Fibroblast of the conjunctiva (primary cell): ENCODE measurements at regions not wholly inside any gene's neighbourhood (a gene's known extent, or its start where the extent isn't known, plus 50 kb on each side); places are given as distances from the start of the nearest gene placed in this dataset.

Experiments
- DNase-seq: peaks from one replicate; pipeline ENCODE4 v3.0.0-alpha.2; 2010; ENCODE audit warnings: low read depth

GRCh38 chr5:164392531-164392930, 887.1 kb downstream of the MAT2B start:
- no peak for DNase-seq

- DNase-seq = no peak
Observed at GRCh38 chr5:164394686-164395194, 889.3 kb downstream of the MAT2B start.

GRCh38 chr5:164412531-164412930, 907.1 kb downstream of the MAT2B start:
- no peak for DNase-seq

DNA sequence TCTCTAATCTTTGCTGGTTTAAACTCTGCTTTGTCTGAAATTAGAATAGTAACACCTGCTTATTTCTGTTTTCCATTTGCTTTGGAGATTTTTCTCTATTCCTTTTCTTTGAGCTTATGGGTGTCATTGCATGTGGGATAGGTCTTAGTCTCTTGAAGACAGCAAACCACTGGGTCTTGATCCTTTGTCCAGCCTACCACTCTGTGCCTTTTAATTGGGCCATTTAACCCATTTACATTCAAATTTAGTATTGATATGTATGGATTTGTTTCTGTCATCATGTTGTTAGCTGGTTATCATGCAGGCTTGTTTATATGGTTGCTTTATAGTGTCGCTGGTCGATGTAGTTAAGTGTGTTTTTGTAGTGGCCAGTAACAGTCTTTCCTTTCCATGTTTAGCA, 914.7 kb downstream of the MAT2B start:
- no peak for DNase-seq

DNA sequence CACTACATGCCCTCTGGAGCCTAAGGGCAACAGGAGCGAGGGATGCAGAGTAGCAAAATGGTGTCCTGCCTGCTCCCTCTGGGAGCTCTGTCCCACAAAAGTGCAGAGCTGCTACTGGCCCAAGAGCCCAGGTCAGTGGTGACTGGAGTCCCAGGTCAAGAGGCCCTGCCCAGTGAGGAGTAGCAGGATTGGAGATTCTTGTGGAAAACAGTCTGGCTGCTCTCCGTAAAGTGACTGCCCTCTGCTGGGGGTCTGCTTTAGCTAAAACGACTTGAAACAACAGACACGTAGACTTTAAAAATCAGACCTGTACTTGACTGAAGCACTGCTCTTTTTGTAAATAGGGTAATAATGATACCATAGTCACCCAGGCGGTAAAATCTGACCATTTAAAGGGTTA, 917.0 kb downstream of the MAT2B start:
- DNase-seq = peak; percentile 18

GRCh38 chr5:164431634-164432304, 926.4 kb downstream of the MAT2B start:
- DNase-seq = no peak

- DNase-seq = no peak
Observed at GRCh38 chr5:164433106-164433870, 927.9 kb downstream of the MAT2B start.

DNA sequence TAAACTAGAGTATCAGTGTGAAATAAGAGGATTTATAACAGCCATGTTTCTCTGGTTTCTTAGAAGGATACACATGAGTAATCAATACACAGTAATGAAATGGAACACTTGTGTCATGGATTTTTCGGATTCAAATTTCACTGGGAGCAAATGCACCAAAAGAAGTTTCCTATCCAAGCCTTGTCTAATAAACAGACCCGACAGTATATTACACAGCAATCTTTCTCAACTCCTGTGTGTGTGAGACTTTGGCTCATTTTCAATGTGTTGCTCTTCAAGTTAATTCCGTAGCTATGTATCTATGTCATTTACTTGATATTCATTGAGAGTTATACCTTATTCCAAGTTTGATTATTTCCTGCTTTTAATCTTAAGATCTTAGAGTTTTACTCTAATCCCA, 930.2 kb downstream of the MAT2B start:
- DNase-seq = no peak

DNA sequence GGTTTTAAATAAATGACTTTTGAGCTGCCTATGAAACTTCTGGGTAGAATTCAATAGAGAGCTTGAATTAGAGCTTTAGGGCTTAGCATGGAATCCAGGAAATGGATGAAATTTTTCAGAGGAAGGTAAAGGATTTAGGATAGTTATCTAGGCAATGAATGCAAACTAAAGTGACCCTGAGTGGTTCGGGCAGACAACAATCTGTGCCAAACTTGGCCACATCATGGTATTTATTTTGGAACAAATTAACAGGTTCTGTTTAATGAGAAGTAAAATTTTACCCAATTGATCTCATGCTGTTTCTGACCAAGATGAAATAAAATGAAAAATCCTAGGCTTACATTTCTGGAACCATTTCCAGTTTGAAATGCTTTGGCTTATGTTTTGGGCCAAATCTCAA, 934.4 kb downstream of the MAT2B start:
- DNase-seq = no peak

- no peak for DNase-seq
Observed at GRCh38 chr5:164449460-164449859, 944.0 kb downstream of the MAT2B start.

DNA sequence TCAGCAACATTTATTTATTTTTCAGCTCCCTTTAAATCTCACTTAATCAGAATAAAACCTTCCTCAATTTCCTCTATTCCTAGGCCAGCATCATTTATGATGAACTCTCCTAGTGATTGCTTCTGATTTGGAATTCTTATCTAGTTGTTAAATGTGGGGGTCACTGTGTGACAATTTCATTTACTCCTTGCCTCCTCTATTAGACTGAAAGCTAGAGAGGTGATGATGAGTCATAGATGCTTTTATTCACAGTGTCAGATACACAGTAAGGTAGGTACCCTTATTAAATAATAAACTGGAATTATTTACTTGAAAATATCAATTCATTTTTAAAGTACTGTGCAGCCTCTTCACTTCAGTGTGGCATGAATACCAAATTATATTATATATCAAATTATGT, 960.6 kb downstream of the MAT2B start:
- no peak for DNase-seq

DNA sequence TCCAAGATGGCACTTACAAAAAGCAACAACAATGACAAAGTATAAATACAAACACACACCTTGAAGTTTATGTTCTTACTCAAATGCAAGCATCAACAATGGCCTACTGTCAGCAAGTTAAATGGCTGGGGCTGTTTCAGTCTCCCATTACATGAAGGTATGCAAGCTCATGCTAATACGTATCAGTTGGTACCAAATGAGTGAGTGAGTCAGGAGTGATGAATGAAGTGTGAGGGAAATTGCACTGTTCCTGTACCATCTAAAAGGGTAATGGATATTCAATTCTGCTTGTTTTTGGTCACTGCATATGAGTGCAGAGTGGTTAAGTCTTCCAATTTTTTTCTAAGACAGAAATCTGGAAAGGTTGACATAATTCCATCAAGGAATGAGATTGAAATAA, 964.9 kb downstream of the MAT2B start:
- DNase-seq = no peak

- DNase-seq = no peak
Observed at GRCh38 chr5:164472165-164472564, 966.7 kb downstream of the MAT2B start.

GRCh38 chr5:164475339-164475977, 970.0 kb downstream of the MAT2B start:
- DNase-seq = peak; percentile 21

DNA sequence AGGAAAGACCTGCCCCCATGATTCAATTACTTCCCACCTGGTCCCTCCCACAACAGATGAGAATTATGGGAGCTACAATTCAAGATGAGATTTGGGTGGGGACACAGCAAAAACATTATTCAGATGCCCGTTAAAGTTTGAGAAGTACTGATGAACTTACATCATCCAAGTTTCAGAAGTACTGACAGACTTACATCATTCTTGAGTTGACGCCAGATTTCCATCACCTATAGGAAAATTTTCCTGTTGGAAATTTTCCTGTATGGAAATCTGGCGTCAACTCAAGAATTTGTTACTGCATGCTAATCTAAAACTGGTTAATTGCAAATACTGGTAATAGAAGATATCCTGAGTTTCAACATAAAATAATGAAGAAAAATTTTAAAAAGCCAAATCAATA, 975.9 kb downstream of the MAT2B start:
- peak; percentile 0 for DNase-seq

- no peak for DNase-seq
Observed at GRCh38 chr5:164482351-164482750, 976.9 kb downstream of the MAT2B start.

- DNase-seq = no peak
Observed at GRCh38 chr5:164484948-164485347, 979.5 kb downstream of the MAT2B start.

DNA sequence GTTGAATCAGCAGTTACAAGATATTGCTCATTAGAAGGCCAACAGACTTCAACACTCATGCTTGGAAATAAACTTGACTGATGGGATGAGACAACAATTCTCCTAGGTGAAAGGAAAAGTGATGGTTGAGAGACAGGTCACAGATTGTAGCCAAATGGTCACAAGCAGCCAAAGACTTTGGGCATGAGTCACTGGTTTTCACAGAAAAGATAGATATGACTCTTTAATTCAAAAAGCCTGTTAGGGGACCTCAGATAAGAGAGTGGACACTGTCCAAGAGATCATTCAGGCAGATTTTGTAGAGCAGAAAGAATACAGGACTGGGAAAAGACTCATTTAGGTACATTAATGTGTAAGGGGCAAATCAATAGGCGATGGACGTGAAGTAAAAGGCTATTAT, 982.5 kb downstream of the MAT2B start:
- DNase-seq = no peak

DNA sequence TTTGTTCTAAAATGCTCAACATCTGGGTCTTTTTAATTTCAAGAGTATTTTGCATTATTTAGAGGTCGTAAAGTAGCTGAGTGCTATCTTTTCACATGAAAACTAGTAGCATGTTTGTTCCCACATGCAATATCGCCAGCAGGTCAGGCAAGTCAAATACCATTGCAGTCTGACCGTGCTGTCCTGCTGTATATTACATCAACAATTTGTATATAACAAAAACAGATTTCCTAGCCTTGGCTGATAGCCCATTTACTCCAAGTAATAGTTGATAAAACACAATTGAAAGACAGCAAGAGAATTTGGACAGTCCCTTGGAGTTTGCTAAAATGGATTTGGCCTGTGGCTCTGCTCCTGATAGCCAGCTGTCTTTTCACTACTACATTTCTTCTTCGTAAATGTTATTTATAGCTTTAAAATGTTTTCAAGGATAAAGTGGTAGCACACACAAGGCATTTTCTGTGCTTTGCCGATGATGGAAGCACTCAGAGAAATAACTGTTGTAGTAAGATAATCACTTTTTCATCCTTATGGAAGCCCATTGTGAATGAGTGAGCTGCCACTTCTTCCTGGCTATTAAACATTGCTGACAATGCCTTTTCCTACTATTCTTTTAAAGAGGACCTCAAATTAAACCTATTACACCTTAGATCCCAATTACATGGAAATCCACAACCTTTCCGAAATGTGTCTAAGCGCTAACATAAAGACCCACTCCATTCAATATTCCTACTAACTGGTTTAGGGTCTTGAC, 992.1 kb downstream of the MAT2B start:
- DNase-seq = no peak

DNA sequence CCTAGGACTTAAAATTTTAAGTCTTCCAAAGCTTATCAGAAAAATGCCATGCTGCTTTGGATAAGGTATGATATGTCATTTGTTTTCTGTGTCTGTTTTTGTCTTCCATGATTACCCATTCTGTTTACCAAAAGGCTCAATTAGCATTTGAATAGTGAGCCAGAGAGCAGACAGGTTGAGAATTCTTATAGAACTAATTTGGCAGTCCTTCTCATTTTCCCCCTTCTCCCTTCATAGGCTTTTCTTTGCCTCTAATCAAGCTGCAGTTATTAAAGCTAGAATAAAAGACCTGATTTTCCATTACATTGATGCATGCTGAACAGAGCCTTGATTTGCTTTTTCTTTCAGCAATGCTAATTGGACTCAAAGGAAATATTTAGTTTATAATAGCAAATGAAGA, 993.0 kb downstream of the MAT2B start:
- DNase-seq = no peak

- DNase-seq = no peak
Observed at GRCh38 chr5:164500856-164501255, 995.4 kb downstream of the MAT2B start.

- no peak for DNase-seq
Observed at GRCh38 chr5:164501344-164501743, 995.9 kb downstream of the MAT2B start.
